ENCODE measurements at regions not wholly inside any gene's neighbourhood (a gene's known extent, or its start where the extent isn't known, plus 50 kb on each side); places are given as distances from the start of the nearest gene placed in this dataset.

GRCh38 chr12:91922674-91923073, 223.0 kb downstream of the BTG1 start:
- no peak for DNase-seq (ENCODE audit: low spot score)

- DNase-seq (ENCODE audit: low spot score), result no peak
Observed at GRCh38 chr12:91922139-91922538, 223.5 kb downstream of the BTG1 start.

GRCh38 chr12:91921555-91921954, 224.1 kb downstream of the BTG1 start:
- DNase-seq (ENCODE audit: low spot score), result no peak

- DNase-seq (ENCODE audit: low spot score), result no peak
Observed at GRCh38 chr12:91920741-91921140, 224.9 kb downstream of the BTG1 start.

GRCh38 chr12:91920276-91920675, 225.4 kb downstream of the BTG1 start:
- peak; percentile 23 for DNase-seq (ENCODE audit: low spot score)

GRCh38 chr12:91918431-91918830, 227.2 kb downstream of the BTG1 start:
- DNase-seq (ENCODE audit: low spot score), result no peak

- DNase-seq (ENCODE audit: low spot score), result no peak
Observed at GRCh38 chr12:91914701-91915100, 230.9 kb downstream of the BTG1 start.

- DNase-seq (ENCODE audit: low spot score), result no peak
Observed at GRCh38 chr12:91913651-91914050, 232.0 kb downstream of the BTG1 start.

GRCh38 chr12:91913124-91913523, 232.5 kb downstream of the BTG1 start:
- no peak for DNase-seq (ENCODE audit: low spot score)

- no peak for DNase-seq (ENCODE audit: low spot score)
Observed at GRCh38 chr12:91912178-91912577, 233.5 kb downstream of the BTG1 start.

- DNase-seq (ENCODE audit: low spot score), result no peak
Observed at GRCh38 chr12:91910871-91911388, 234.7 kb downstream of the BTG1 start.

- no peak for DNase-seq (ENCODE audit: low spot score)
Observed at GRCh38 chr12:91902860-91903683, 242.6 kb downstream of the BTG1 start.

GRCh38 chr12:91901381-91902074, 244.1 kb downstream of the BTG1 start:
- DNase-seq (ENCODE audit: low spot score), result no peak

GRCh38 chr12:91900971-91901370, 244.7 kb downstream of the BTG1 start:
- no peak for DNase-seq (ENCODE audit: low spot score)

GRCh38 chr12:91899056-91899455, 246.6 kb downstream of the BTG1 start:
- DNase-seq (ENCODE audit: low spot score), result no peak

- DNase-seq (ENCODE audit: low spot score), result no peak
Observed at GRCh38 chr12:91897025-91897515, 248.6 kb downstream of the BTG1 start.

- peak; percentile 77 for DNase-seq (ENCODE audit: low spot score)
Observed at GRCh38 chr12:91896286-91897024, 249.2 kb downstream of the BTG1 start.

- DNase-seq (ENCODE audit: low spot score), result no peak
Observed at GRCh38 chr12:91894911-91895310, 250.7 kb downstream of the BTG1 start.

GRCh38 chr12:91893476-91893875, 252.2 kb downstream of the BTG1 start:
- no peak for DNase-seq (ENCODE audit: low spot score)

GRCh38 chr12:91892081-91892855, 253.4 kb downstream of the BTG1 start:
- DNase-seq (ENCODE audit: low spot score), result peak; percentile 51

- DNase-seq (ENCODE audit: low spot score), result no peak
Observed at GRCh38 chr12:91890742-91891141, 254.9 kb downstream of the BTG1 start.
